Activated CD4-positive, alpha-beta T cell treated with anti-CD3 and anti-CD28 coated beads, Interleukin-2, Interleukin-6, amounts not matched to agents 100 ng/mL and 50 ng/mL, durations not matched to agents 16 hours and 8 hours (primary cell): ENCODE measurements at regions not wholly inside any gene's neighbourhood (a gene's known extent, or its start where the extent isn't known, plus 50 kb on each side); places are given as distances from the start of the nearest gene placed in this dataset.

Experiments used
- DNase-seq: peaks from one replicate; pipeline ENCODE4 v3.0.0-alpha.2; 2020

DNA sequence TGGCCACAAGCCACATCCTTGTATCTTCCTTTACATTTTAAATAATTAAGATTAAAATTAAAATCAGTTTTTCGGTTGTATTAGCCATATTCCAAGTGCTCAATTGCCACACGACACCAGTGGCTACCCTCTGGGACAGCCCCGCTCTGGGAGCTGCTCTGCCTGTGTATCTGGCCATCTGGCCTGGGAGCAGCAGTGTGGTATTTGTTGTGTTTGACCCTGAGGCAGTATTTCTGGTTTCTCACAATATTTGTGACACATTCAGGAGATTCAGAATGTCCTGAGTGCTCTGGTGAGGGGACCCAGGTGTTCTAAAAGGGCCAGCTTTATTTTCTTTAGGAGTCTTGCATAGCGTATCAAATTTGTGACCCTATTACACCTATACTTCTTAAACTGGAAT is 179.0 kb downstream of the SUCLA2 start:
- DNase-seq, result no peak

DNA sequence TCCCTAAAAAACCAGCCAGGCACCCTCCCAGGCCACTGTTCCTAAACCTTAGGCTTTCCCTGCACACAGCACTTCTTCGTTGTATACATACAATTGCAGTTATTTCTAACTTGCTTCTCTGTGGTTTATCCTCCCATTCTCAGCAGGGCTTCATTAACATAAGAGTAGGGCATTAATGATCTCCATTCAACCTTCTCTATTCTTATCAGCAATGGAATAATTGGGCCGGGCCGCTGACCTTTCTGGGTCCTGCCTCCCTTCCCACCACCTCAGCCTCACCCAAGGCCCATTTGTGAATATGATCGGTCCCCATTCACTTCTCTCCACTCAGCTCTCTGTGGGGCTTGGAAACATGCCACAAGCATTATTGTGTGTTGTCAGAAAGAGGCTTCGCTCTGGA is 184.2 kb downstream of the SUCLA2 start:
- DNase-seq, result no peak

DNA sequence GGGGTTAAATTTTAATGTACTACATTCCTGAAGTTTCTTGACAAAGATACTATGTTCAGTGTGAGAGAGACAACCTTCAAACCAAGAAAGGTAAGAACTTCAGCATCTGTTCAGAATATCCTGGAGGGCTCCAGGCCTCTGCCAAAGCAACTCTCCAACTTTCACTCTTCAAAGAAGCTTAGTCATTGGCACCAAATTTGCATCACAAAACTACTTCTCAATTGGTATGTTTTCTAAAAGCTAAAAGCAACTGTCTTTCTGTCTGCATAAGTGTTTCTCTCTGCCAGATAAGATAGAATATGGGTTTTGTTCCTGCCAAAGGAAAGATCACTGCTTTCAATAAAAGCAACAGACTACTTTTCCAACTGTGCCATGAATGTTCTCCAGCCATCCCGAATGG is 187.4 kb downstream of the SUCLA2 start:
- DNase-seq, result no peak

DNA sequence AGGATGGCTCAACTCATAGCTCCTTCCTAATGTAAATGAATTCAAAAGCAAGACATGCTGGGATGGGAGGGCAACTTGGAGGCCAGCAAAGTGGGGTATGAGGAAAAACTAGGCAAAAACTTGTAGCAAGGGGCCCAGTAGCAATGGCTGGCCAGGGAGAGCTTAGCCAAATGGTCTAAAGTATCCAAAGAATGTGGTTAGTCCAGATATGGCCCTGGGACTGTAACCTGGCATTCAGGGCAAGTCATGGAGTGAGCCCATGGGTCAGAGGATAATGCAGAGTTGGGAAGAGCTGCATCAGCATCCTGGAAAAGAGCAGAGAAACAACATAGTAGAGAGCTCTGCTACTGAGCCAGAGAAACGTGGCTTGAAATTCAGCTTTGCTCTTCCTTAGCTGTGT is 191.7 kb downstream of the SUCLA2 start:
- no peak for DNase-seq

- no peak for DNase-seq
Observed at GRCh38 chr13:47803131-47803530, 197.9 kb downstream of the SUCLA2 start.

GRCh38 chr13:47801555-47801954 is 199.5 kb downstream of the SUCLA2 start:
- DNase-seq, result no peak

DNA sequence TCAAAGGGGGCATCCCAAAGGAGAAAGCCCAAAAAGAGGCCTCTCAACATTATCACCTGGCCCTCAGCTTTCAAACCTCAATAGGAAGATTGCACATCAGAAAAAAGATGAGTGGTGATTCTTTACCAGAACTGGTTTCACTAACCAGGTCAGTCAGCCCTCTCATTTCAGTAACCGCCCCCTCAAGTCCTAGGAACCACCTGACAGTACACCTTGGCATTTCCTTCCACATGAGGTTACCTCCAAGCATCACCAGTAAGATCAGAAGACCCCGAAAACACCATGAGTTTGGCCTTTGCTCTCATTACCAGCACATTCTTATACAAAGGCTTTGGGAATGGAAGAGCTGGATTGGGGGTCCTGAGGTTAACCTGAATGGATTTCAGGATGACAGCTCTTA is 200.5 kb downstream of the SUCLA2 start:
- no peak for DNase-seq

- DNase-seq, result no peak
Observed at GRCh38 chr13:47798906-47799305, 202.2 kb downstream of the SUCLA2 start.

- no peak for DNase-seq
Observed at GRCh38 chr13:47798194-47798593, 202.9 kb downstream of the SUCLA2 start.

- no peak for DNase-seq
Observed at GRCh38 chr13:47796816-47797215, 204.3 kb downstream of the SUCLA2 start.

DNA sequence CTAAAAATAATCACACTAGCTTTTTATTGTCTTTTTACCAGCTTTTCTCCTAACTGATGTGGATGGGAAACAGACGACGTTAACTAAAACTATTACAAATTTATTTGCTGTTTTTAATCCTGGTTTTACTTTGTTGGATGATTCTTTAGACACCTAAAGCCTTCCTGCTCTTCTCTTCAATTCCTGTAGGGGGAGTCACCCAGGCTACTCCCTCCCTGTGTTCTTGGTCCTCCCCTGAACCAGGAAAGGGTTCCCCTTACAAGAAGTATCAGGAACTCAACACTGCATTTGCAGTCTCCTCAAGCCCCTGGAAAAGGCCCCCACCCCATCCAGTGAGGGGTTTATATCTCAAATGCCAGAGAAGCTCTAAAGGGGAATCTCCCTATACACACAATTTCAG is 206.1 kb downstream of the SUCLA2 start:
- no peak for DNase-seq

- no peak for DNase-seq
Observed at GRCh38 chr13:47790755-47791154, 210.3 kb downstream of the SUCLA2 start.

DNA sequence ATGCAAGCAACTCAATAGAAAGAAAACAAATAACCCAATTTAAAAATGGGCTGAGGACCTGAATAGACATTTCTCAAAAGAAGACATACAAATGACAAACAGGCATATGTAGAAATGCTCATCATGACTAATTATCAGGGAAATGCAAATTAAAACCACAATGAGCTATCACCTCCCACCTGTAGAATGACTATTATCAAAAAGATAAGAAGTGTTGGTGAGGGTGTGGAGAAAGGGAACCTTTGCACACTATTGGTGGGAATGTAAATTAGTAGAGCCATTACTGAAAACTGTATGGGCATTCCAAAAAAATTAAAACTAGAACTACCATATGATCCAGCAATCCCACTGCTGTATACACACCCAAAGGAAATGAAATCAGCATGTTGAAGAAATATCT is 212.2 kb downstream of the SUCLA2 start:
- no peak for DNase-seq

DNA sequence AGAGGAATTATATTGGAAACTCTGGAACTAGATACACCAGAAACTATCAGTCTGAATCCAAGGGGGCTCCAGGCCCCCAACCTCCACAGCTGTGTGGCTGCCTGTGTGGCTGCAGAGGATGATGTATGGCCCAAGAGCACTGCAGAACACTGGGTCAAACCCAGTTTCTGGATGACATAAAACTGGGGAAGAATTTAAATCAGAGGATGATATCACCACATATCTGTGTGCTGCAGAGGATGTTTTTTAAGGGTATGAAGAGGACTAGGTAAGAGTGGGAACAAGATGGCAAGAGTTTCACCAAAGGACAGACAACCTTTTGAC is 226.4 kb downstream of the SUCLA2 start:
- DNase-seq, result no peak

- no peak for DNase-seq
Observed at GRCh38 chr13:47764817-47765216, 236.3 kb downstream of the SUCLA2 start.

- no peak for DNase-seq
Observed at GRCh38 chr13:47757466-47758080, 243.5 kb downstream of the SUCLA2 start.

DNA sequence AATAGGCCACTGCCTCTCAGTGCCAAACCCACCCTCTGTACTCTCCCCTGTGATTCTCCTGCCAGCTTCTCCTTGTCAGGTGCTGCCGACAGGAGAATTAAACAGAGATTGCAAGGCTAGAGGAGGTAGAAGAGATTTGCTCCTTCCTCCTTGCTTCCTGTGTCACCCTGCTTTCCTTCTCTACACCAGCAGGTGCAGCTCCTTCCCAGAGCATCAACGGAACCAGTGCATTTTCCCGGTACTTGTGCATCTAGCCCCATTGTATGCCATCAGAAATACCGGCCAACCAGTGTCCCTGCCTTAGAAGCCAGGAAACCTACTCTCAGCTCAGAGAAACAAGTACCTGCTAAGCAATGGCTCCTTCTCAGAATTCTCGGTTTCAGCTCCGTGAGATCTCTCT is 253.2 kb downstream of the SUCLA2 start:
- no peak for DNase-seq

- DNase-seq, result no peak
Observed at GRCh38 chr13:47726394-47726793, 274.7 kb downstream of the SUCLA2 start.

DNA sequence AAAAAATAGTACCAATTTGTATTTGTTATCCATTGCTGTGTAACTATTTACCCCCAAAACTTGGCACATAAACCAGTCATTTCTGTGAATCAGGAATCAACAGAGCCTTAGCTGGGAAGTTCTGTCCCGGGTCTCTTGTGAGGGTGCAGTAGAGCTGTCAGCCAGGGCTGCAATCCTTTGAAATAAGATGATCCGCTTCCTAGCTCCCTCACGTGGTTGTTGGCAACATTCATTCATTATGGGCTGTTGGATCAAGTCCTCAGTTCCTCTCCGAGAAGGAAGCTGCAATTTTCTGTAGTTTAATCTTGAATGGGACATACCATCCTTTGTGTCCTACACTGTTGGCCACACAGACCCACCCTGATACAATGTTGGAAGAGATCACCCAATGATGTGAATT is 277.2 kb downstream of the SUCLA2 start:
- DNase-seq, result no peak

DNA sequence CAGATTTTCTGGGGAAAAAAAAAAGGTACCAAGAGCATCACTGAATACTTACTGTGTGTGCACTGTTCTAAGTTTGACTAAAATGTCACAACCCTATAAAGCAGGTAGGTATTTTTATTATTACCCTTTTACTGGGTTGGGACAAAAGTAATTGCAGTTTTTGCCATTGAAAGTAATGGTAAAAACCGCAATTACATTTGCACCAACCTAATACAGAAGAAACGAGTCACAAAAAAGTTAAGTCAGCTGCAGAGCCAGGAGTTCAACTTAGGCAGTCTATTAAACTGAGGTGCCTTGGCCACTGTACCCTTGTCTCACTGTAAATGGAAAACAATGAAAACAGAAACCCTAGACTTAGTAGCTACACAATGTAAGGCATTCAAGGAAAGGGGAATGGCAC is 281.9 kb downstream of the SUCLA2 start:
- DNase-seq, result no peak

GRCh38 chr13:47718556-47718955 is 282.5 kb downstream of the SUCLA2 start:
- DNase-seq, result no peak

DNA sequence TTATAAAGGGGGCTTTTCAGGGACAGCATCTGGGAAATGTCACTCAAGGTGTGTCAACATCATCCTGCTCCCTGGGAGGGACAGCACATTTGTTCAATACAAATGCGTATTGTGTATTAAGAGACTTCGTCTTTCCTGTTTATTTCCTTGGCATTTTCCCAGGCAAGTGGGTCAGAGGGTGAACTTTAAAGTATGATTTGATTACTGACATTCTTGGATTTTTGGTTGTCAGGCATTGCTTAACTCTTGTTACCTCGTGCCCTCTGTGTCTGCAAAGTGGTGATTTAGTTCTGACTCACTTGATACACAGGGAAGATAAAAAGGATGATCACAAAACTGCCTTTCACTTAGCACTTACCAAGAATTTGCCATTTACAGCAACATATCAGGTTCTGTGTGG is 292.7 kb downstream of the SUCLA2 start:
- no peak for DNase-seq

GRCh38 chr13:47707414-47707813 is 293.7 kb downstream of the SUCLA2 start:
- no peak for DNase-seq

- no peak for DNase-seq
Observed at GRCh38 chr13:47705185-47705584, 295.9 kb downstream of the SUCLA2 start.

DNA sequence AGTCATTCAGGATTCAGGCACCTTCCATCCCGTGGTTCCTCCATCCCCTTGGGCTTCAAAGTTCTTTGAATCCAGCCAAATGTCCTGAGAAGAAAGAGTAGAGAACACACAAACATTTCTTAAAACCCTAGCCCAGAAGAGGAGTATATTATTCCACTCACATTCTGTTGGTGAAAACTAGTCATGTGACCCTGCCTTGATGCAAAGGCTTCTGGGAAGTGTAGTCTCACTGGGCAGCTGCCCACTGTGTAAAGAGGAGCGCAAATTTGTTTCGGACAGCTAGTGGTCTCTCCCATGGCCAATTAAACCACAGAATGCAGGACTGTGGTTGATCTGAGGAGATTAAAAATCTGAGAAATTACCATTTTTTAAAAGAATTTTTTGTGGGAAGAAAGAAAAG is 304.4 kb downstream of the SUCLA2 start:
- DNase-seq, result no peak

- no peak for DNase-seq
Observed at GRCh38 chr13:47687577-47687976, 313.5 kb downstream of the SUCLA2 start.
